ENCODE measurements at regions not wholly inside any gene's neighbourhood (a gene's known extent, or its start where the extent isn't known, plus 50 kb on each side); places are given as distances from the start of the nearest gene placed in this dataset.

DNA sequence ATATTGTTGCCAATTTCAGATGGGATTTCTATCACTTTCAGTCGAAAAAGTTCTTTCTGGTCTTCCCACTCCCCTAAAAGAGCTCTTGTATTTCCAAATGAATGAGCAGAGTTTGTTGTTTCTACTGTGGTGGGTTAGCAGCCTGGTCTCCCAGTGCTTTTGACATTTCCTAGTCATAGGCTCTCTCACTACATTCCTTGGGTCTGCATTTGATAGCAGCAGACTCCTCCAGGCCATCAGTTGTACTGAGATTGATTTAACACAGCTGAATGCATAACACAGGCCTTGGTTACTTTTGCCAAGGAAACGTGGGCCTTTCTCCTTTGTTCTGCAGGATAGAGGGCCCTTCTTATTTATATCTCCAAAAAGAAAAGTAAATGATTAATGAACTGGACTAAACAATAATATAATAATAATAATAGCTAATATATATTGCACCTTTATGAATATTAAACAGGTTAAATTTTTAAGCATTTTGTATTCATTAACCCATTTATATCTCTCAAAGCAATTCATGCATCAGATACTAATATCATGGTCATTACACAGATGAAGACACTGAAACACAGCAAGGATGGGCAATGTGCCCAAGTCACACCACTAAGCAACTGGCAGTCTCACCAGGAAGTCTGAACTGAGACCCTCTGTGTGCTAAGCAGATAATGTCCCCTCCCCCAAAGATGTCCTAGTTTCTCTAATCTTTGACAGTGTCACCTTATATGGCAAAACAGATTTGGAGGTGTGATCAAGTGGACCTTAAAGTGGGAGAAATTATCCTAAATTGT is 1579.2 kb downstream of the AACS start:
- Histone ChIP-seq H3K27me3 (no peaks in the 10 kb centered on the region), H3K4me3 (no peak overlapping the region), H3K27ac (no peak overlapping the region), H3K9me3 (no peaks in the 10 kb centered on the region), H3K36me3 (no peaks in the 10 kb centered on the region), H3K4me1 (no peaks in the 10 kb centered on the region)
- no peak for TF ChIP-seq POLR2A (IDR thresholded peaks at IDR 0.05)
- TF ChIP-seq, protein P1, sequence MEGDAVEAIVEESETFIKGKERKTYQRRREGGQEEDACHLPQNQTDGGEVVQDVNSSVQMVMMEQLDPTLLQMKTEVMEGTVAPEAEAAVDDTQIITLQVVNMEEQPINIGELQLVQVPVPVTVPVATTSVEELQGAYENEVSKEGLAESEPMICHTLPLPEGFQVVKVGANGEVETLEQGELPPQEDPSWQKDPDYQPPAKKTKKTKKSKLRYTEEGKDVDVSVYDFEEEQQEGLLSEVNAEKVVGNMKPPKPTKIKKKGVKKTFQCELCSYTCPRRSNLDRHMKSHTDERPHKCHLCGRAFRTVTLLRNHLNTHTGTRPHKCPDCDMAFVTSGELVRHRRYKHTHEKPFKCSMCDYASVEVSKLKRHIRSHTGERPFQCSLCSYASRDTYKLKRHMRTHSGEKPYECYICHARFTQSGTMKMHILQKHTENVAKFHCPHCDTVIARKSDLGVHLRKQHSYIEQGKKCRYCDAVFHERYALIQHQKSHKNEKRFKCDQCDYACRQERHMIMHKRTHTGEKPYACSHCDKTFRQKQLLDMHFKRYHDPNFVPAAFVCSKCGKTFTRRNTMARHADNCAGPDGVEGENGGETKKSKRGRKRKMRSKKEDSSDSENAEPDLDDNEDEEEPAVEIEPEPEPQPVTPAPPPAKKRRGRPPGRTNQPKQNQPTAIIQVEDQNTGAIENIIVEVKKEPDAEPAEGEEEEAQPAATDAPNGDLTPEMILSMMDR (IDR thresholded peaks at IDR 0.05), result no peak
- no peak for DNase-seq

DNA sequence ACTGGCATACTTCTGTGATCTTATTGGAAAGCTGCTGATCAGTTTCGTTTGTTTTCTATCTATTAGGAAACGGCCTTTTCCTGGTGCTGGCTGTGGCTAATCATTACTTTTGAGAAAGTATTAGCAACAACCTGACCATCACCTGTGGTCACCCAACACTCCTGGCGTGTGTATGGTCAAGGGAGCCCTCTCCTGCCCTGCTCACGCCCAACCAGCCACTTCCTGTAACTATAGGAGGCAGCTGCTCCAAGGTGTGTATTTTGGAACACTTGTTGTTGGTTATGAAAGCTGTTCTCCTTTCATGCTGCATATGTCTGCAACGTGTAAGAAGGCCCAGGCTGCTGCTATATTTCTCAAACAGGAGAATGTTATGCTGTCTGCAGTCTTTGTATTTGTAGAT is 1582.8 kb downstream of the AACS start:
- no peaks in the 10 kb centered on the region for H3K27me3 ChIP-seq
- H3K9me3 ChIP-seq, result no peaks in the 10 kb centered on the region
- DNase-seq, result no peak
- no peaks in the 10 kb centered on the region for H3K36me3 ChIP-seq
- H3K27ac ChIP-seq, result no peak overlapping the region
- no peaks in the 10 kb centered on the region for H3K4me1 ChIP-seq
- TF ChIP-seq, protein P1 (IDR thresholded peaks at IDR 0.05), result no peak
- TF ChIP-seq POLR2A (IDR thresholded peaks at IDR 0.05), result no peak
- no peak overlapping the region for H3K4me3 ChIP-seq

DNA sequence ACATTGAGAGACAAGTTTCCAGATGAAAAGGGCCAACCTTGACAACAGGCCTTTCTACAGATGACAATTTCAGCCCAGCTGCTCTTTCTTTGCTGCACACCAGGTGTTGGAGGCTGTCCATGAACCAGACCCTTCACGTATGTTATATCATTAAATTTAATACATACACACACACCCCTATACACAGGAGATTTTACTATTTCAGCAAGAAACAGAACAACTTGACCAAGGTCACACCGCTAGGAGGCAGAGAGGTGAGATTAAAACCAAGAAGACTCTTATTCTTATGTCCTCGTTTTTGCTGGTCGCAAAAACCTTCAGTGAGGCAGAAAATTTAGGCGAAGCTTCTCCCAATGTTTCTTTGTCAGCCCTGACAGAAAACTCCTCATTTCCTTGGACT is 1585.9 kb downstream of the AACS start:
- H3K9me3 ChIP-seq, result no peaks in the 10 kb centered on the region
- H3K27me3 ChIP-seq, result no peaks in the 10 kb centered on the region
- no peak for TF ChIP-seq POLR2A (IDR thresholded peaks at IDR 0.05)
- TF ChIP-seq, protein P1 (IDR thresholded peaks at IDR 0.05), result no peak
- H3K4me1 ChIP-seq, result no peaks in the 10 kb centered on the region
- no peak overlapping the region for H3K27ac ChIP-seq
- H3K4me3 ChIP-seq, result no peak overlapping the region
- H3K36me3 ChIP-seq, result no peaks in the 10 kb centered on the region
- DNase-seq, result no peak

DNA sequence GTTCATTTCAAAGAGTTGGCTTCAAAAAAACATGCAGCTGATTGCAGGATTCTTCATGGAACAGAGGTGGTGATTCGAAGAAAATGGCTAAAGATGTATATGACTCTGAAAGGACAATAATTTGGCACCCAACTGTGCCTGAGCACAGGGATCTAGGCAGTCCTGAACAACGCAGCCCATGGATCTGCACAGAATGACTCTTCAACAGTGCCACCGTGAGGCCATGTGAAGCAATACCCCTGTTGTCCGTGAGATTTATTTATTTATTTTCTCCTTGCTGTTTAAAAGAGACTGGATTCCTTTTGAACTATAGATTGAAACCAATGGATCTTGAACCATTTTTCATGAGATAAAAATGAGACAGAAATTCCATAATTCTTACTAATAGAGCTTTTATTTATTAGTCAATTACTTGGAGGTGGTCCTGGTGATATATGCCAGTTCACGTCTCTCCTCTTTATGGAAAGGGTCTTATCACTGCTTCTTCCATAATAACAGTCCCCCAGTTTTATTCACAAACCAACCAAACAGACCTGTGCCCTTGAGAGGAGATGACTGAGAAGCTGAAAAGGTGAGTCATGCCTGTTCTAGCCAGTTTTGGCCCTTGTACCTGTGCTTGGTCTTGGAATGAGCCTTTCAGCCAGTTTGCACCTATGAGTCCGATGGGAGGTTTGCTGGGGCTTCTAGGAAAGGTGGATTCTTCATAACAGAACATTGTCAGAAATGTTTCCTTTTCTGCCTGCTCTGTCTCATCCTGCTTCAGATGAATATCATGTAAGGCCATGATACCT is 1598.3 kb downstream of the AACS start:
- DNase-seq, result no peak
- no peaks in the 10 kb centered on the region for H3K9me3 ChIP-seq
- H3K27me3 ChIP-seq, result no peaks in the 10 kb centered on the region
- no peak overlapping the region for H3K27ac ChIP-seq
- H3K4me3 ChIP-seq, result no peak overlapping the region
- H3K36me3 ChIP-seq, result no peaks in the 10 kb centered on the region
- no peaks in the 10 kb centered on the region for H3K4me1 ChIP-seq
- TF ChIP-seq, protein P1 (IDR thresholded peaks at IDR 0.05), result no peak
- no peak for TF ChIP-seq POLR2A (IDR thresholded peaks at IDR 0.05)

DNA sequence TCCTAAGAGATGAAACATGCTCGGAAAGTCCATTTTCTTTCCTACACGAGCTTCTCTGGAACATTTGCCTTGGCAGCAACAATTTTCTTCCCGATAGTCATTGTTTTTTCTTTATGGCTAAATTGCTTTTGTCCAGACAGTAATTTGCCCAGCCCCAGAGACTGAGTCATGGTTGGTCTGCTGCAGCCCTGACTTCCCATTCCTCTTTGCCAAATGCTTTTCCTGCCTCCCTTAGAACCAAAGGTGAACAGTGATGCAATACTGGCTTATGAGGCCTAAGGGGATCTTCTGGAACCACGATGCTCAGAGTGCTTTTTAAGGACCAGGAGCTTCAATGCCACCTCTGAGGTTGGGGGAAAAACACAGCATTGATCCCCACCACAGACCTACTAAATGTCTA is 1599.6 kb upstream of the TMEM132C start:
- no peaks in the 10 kb centered on the region for H3K27me3 ChIP-seq
- no peak overlapping the region for H3K4me3 ChIP-seq
- TF ChIP-seq POLR2A (IDR thresholded peaks at IDR 0.05), result no peak
- TF ChIP-seq, protein P1 (IDR thresholded peaks at IDR 0.05), result no peak
- no peaks in the 10 kb centered on the region for H3K9me3 ChIP-seq
- H3K27ac ChIP-seq, result no peak overlapping the region
- no peaks in the 10 kb centered on the region for H3K4me1 ChIP-seq
- H3K36me3 ChIP-seq, result no peaks in the 10 kb centered on the region
- no peak for DNase-seq
